RWPE2 (cell line): ENCODE measurements at regions not wholly inside any gene's neighbourhood (a gene's known extent, or its start where the extent isn't known, plus 50 kb on each side); places are given as distances from the start of the nearest gene placed in this dataset.

Experiments used
- ATAC-seq: fragments of 200-7000 bp; cut with Tn5 transposase; 3 replicates; pipeline ENCODE4 v1.9.1; 2021; ENCODE audit warnings: low read depth
- DNase-seq: peaks from one replicate; pipeline ENCODE4 v3.0.0-alpha.2; 2020; ENCODE audit warnings: low spot score
- H3K27ac ChIP-seq: fragments of 450-650 bp; 2 replicates; pipeline ENCODE4 v1.5.1; 2017; ENCODE audit warnings: mild to moderate bottlenecking; ENCODE audit not compliant: poor library complexity, severe bottlenecking
- H3K27me3 ChIP-seq: fragments of 250-450 bp; sonication (Bioruptor Pico); 2 replicates; pipeline ENCODE4 v1.5.1; 2021; ENCODE audit warnings: mild to moderate bottlenecking, moderate library complexity; ENCODE audit not compliant: insufficient read depth, poor library complexity, severe bottlenecking
- H3K36me3 ChIP-seq: fragments of 250-450 bp; sonication (Bioruptor Pico); 2 replicates; pipeline ENCODE4 v1.5.1; 2020; ENCODE audit warnings: low read depth, mild to moderate bottlenecking, moderate library complexity
- H3K4me1 ChIP-seq: fragments of 250-450 bp; sonication (Bioruptor Pico); 2 replicates; pipeline ENCODE4 v1.5.1; 2021; ENCODE audit warnings: mild to moderate bottlenecking, moderate library complexity; ENCODE audit not compliant: insufficient read depth, poor library complexity, severe bottlenecking
- H3K4me3 ChIP-seq: fragments of 250-450 bp; sonication (Bioruptor Pico); 2 replicates; pipeline ENCODE4 v1.5.1; 2021; ENCODE audit warnings: mild to moderate bottlenecking, moderate library complexity; ENCODE audit not compliant: severe bottlenecking
- H3K9me3 ChIP-seq: fragments of 250-450 bp; sonication (Bioruptor Pico); 2 replicates; pipeline ENCODE4 v1.5.1; 2021; ENCODE audit warnings: mild to moderate bottlenecking, moderate library complexity; ENCODE audit not compliant: severe bottlenecking
- TF ChIP-seq, protein P1 (sequence below): fragments of 450-650 bp; IDR thresholded peaks from one replicate; pipeline ENCODE4 v1.5.1; 2017; ENCODE audit warnings: mild to moderate bottlenecking, moderate library complexity; ENCODE audit not compliant: poor library complexity, severe bottlenecking

DNA sequence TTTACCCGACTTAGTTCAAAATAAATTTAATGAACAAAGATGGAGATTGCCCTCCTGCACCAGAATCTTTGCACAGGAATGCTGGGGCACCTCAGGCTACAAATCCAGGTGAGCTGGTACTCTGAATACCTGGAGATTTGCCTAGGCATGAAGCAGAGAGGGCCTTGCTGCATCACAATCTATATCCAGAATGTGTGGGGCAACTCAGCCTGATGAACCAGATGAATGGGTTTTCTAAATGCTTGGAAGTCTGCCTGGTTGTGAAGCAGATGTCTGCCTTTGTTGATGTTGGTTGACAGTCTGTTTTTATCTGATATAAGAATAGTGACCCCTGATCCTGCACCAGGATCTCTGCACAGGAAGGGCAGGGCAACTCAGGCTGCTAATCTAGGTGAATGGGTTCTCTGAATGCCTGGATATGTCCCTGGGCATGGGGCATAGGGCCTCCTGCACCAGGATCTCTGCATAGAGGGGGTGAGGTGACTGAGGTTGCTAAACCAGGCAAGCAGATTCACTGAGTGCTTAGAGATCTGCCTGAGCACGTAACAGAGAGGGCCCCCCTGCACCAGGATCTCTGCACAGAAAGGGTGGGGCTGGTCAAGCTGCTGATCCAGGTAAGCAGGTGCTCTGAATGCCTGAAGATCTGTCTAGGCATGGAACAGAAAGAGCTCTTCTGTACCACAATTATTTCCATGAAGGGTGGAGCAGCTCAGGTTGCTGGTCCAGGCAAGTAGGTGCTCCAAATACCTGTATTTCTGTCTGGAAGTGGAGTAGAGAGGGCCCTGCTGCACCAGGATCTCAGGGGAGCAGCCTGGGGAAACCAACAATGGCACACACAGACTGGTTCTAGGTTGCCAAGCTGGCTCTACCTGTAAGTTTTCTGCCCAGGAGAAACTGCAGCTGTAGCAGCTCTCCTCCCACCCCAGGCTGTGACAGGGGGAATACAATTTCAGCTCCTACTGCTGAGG lies 437.5 kb downstream of the MMUT start:
- TF ChIP-seq, protein P1, sequence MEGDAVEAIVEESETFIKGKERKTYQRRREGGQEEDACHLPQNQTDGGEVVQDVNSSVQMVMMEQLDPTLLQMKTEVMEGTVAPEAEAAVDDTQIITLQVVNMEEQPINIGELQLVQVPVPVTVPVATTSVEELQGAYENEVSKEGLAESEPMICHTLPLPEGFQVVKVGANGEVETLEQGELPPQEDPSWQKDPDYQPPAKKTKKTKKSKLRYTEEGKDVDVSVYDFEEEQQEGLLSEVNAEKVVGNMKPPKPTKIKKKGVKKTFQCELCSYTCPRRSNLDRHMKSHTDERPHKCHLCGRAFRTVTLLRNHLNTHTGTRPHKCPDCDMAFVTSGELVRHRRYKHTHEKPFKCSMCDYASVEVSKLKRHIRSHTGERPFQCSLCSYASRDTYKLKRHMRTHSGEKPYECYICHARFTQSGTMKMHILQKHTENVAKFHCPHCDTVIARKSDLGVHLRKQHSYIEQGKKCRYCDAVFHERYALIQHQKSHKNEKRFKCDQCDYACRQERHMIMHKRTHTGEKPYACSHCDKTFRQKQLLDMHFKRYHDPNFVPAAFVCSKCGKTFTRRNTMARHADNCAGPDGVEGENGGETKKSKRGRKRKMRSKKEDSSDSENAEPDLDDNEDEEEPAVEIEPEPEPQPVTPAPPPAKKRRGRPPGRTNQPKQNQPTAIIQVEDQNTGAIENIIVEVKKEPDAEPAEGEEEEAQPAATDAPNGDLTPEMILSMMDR: no peak

DNA sequence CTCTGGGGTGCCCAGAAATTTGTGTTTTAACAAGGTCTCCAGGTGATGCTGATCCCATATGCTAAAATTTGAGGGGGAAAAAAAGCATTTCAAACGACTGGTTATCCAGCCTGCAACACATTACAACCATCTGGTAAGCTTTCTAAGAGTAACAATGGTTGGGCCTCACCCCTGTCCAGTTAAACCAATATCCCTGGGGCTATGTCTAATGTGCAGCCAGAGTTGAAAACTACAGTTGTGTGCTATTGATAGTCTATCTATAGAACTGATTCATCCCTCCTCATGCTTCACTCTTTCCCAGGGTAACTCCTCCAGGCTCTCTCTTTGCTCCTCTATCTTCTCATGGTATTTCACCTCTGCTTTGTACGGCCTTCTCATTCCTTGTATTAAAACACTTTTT lies 458.3 kb downstream of the MMUT start:
- DNase-seq: no peak
- no peaks in the 10 kb centered on the region for H3K9me3 ChIP-seq
- no peak overlapping the region for H3K27ac ChIP-seq
- no peak overlapping the region for H3K4me3 ChIP-seq
- H3K4me1 ChIP-seq: no peaks in the 10 kb centered on the region
- no peaks in the 10 kb centered on the region for H3K36me3 ChIP-seq
- ATAC-seq: no peak
- TF ChIP-seq, protein P1: no peak
- no peaks in the 10 kb centered on the region for H3K27me3 ChIP-seq

More for the DNA sequence above, 437.5 kb downstream of the MMUT start:
- Histone ChIP-seq H3K4me1 (no peaks in the 10 kb centered on the region), H3K27me3 (no peaks in the 10 kb centered on the region), H3K36me3 (no peaks in the 10 kb centered on the region), H3K4me3 (no peak overlapping the region), H3K9me3 (peaks cover 1% of the 10 kb centered on the region), H3K27ac (no peak overlapping the region)
- DNase-seq: no peak
- ATAC-seq: no peak

DNA sequence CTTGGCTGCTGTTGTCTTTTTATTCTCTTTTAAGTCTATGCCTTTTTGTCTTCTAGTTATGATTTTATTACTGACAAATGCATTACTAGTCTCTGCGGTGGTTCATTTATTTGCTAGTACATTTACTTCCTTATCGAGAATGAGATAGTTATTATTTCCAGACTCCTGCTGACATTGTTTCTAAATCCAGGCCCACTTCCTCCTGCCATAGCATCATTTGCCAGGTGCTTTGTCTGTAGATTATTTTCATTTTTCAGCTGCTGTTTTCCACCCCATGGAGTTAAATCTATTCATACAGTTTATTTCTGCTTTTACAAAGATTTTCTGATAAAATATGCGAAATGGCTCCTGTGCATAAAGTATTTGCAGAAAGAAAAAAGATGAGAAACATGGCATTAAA lies 459.7 kb downstream of the MMUT start:
- H3K36me3 ChIP-seq: no peaks in the 10 kb centered on the region
- H3K9me3 ChIP-seq: no peaks in the 10 kb centered on the region
- no peak for ATAC-seq
- TF ChIP-seq, protein P1: no peak
- no peak overlapping the region for H3K4me3 ChIP-seq
- H3K27ac ChIP-seq: no peak overlapping the region
- H3K4me1 ChIP-seq: no peaks in the 10 kb centered on the region
- no peak for DNase-seq
- no peaks in the 10 kb centered on the region for H3K27me3 ChIP-seq

DNA sequence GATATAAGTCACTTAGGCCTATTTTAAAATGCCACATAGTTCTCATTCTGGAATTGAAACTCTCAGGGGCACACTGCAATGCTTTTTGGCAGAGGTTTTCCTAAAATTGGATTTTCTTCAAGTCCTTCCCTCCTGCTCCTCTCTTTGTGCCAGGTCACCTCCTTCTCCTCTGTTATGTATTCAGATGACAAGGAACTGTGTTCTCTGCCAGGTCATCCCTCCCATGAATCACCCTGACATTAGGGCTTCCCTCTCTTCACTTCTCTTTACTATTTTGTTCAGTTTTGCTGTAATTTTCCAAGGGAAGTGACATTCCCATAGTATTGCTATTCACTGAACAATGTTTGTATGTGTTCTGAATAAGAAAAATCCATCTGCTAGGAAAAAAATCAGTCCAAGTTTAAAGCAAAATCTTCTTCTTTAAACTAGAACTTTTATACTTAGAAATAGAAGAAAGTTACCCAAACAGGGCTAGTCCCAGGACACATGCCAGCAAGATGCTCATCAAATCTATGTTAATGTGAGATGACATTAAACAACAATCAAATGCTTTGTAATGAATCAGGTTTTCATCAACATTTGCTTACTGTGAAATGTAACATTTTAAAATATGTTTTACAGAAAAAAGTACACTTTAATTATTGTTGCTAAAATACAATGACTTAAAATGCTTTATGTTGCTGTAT lies 461.1 kb downstream of the MMUT start:
- no peak for ATAC-seq
- TF ChIP-seq, protein P1: no peak
- Histone ChIP-seq H3K36me3 (no peaks in the 10 kb centered on the region), H3K9me3 (no peaks in the 10 kb centered on the region), H3K27ac (no peak overlapping the region), H3K4me1 (no peaks in the 10 kb centered on the region), H3K4me3 (no peak overlapping the region), H3K27me3 (no peaks in the 10 kb centered on the region)
- no peak for DNase-seq
